IMR-90 (cell line): ENCODE measurements at regions not wholly inside any gene's neighbourhood (a gene's known extent, or its start where the extent isn't known, plus 50 kb on each side); places are given as distances from the start of the nearest gene placed in this dataset.

Source experiments
- ATAC-seq: fragments of 200-7000 bp; cut with Tn5 transposase; 2 replicates; pipeline ENCODE4 v1.9.1; 2020; ENCODE audit warnings: low read depth, mild to moderate bottlenecking, moderate library complexity
- BruUV-seq: library from RNA; stranded (reverse); fragments of 400-500 nt; replicated peaks from 2 replicates; lab custom pipeline; 2021; lab: Mats Ljungman, UMichigan
- CTCF ChIA-PET: fragments of 300-600 bp; formaldehyde crosslinking; extraction: SDS; loops from one replicate; lab custom pipeline; 2021; ENCODE audit warnings: antibody characterized with exemption; lab: Yijun Ruan, JAX
- POLR2A ChIA-PET: fragments of 300-600 bp; sonication (Branson Sonifier 250); formaldehyde crosslinking; loops from one replicate; lab custom pipeline; 2022; ENCODE audit warnings: antibody characterized with exemption; ENCODE audit not compliant: unreplicated experiment; lab: Charles Lee
- DNase-seq: peaks from one replicate; pipeline ENCODE4 v3.0.0; 2013
- H2AFZ ChIP-seq: replicated peaks from 2 replicates; pipeline ENCODE3; 2013; ENCODE audit warnings: low read length, mild to moderate bottlenecking; ENCODE audit not compliant: poor library complexity
- H2AK5ac ChIP-seq: 2 replicates; pipeline ENCODE4 v1.6.1; 2013; ENCODE audit warnings: low read depth, low read length, inconsistent platforms
- H2AK9ac ChIP-seq: replicated peaks from 2 replicates; pipeline ENCODE3; 2013; ENCODE audit warnings: mild to moderate bottlenecking, low read depth, low read length, moderate library complexity; ENCODE audit not compliant: poor library complexity
- H2BK120ac ChIP-seq: 2 replicates; pipeline ENCODE4 v1.6.1; 2013; ENCODE audit warnings: low read depth, low read length, inconsistent platforms
- H2BK15ac ChIP-seq: 3 replicates; pipeline ENCODE4 v1.6.1; 2013; ENCODE audit warnings: low read depth, low read length, inconsistent platforms
- H2BK20ac ChIP-seq: 2 replicates; pipeline ENCODE4 v1.6.1; 2013; ENCODE audit warnings: low read depth, mild to moderate bottlenecking, inconsistent platforms, low read length, moderate library complexity
- H2BK5ac ChIP-seq: 2 replicates; pipeline ENCODE4 v1.6.1; 2013; ENCODE audit warnings: mild to moderate bottlenecking, low read depth, low read length, inconsistent platforms; ENCODE audit not compliant: poor library complexity, severe bottlenecking
- H3K14ac ChIP-seq: replicated peaks from 2 replicates; pipeline ENCODE4 v1.6.1; 2013; ENCODE audit warnings: low read depth, low read length, inconsistent platforms
- H3K18ac ChIP-seq: 2 replicates; pipeline ENCODE4 v1.6.1; 2013; ENCODE audit warnings: low read depth, low read length, control low read depth
- H3K23ac ChIP-seq: 2 replicates; pipeline ENCODE4 v1.6.1; 2013; ENCODE audit warnings: low read depth, low read length, inconsistent platforms
- H3K27ac ChIP-seq: 2 replicates; pipeline ENCODE4 v1.5.1; 2013; ENCODE audit warnings: mild to moderate bottlenecking, control low read depth, low read length; ENCODE audit not compliant: insufficient read depth
- H3K27me3 ChIP-seq: 2 replicates; pipeline ENCODE4 v1.6.1; 2013; ENCODE audit warnings: low read length; ENCODE audit not compliant: control insufficient read depth, insufficient read depth
- H3K36me3 ChIP-seq: 2 replicates; pipeline ENCODE4 v1.6.1; 2013; ENCODE audit warnings: low read length, mixed read lengths; ENCODE audit not compliant: control insufficient read depth, insufficient read depth
- H3K4ac ChIP-seq: 2 replicates; pipeline ENCODE4 v1.6.1; 2013; ENCODE audit warnings: low read depth, low read length, inconsistent platforms
- H3K4me1 ChIP-seq: 2 replicates; pipeline ENCODE4 v1.6.1; 2013; ENCODE audit warnings: low read length, mixed read lengths; ENCODE audit not compliant: control insufficient read depth, insufficient read depth
- H3K4me2 ChIP-seq: 2 replicates; pipeline ENCODE4 v1.6.1; 2013; ENCODE audit warnings: low read depth, mild to moderate bottlenecking, control low read depth, low read length, moderate library complexity
- H3K4me3 ChIP-seq: 2 replicates; pipeline ENCODE4 v1.5.1; 2013; ENCODE audit warnings: low read depth, mild to moderate bottlenecking, control low read depth, low read length, moderate library complexity; ENCODE audit not compliant: insufficient read depth
- H3K56ac ChIP-seq: 2 replicates; pipeline ENCODE4 v1.6.1; 2013; ENCODE audit warnings: low read length, inconsistent platforms; ENCODE audit not compliant: insufficient read depth; ENCODE audit errors: extremely low read depth
- H3K79me1 ChIP-seq, 2 experiments: 2 replicates each; pipeline ENCODE4 v1.6.1; 2013; ENCODE audit warnings: low read length in 2 of 2, inconsistent platforms in 1 of 2, low read depth in 1 of 2
- H3K9ac ChIP-seq: 2 replicates; pipeline ENCODE4 v1.6.1; 2013; ENCODE audit warnings: low read depth, low read length, control low read depth
- H3K9me1 ChIP-seq: 2 replicates; pipeline ENCODE4 v1.6.1; 2013; ENCODE audit warnings: low read length, inconsistent platforms; ENCODE audit not compliant: insufficient read depth
- H3K9me3 ChIP-seq: 2 replicates; pipeline ENCODE4 v1.6.1; 2013; ENCODE audit warnings: low read length; ENCODE audit not compliant: control insufficient read depth, insufficient read depth
- H4K20me1 ChIP-seq: 2 replicates; pipeline ENCODE4 v1.6.1; 2013; ENCODE audit warnings: low read length, inconsistent platforms; ENCODE audit not compliant: insufficient read depth
- H4K5ac ChIP-seq: 2 replicates; pipeline ENCODE4 v1.6.1; 2013; ENCODE audit warnings: mild to moderate bottlenecking, low read depth, low read length, control low read depth
- H4K8ac ChIP-seq, 2 experiments: 2 replicates each; pipeline ENCODE4 v1.6.1; 2013; ENCODE audit warnings: low read depth in 2 of 2, low read length in 2 of 2, control low read depth in 1 of 2, inconsistent platforms in 1 of 2
- H4K91ac ChIP-seq: 2 replicates; pipeline ENCODE4 v1.6.1; 2013; ENCODE audit warnings: low read depth, low read length, inconsistent platforms; ENCODE audit not compliant: insufficient read depth
- BHLHE40 ChIP-seq: fragments of 150-350 bp; IDR thresholded peaks from 2 replicates; pipeline ENCODE4 v1.6.1; 2016; ENCODE audit warnings: mild to moderate bottlenecking, low read depth, low read length
- CEBPB ChIP-seq: IDR thresholded peaks from 2 replicates; pipeline ENCODE4 v1.6.1; 2012; ENCODE audit warnings: low read depth, low read length, improper control_type of control experiment
- CHD1 ChIP-seq: IDR thresholded peaks from 2 replicates; pipeline ENCODE4 v1.6.1; 2012; ENCODE audit warnings: low read depth, low read length, improper control_type of control experiment
- CTCF ChIP-seq: conservative IDR thresholded peaks from 2 replicates; pipeline ENCODE4 v1.5.1; 2012; ENCODE audit warnings: mild to moderate bottlenecking, low read depth, low read length, improper control_type of control experiment
- ELK1 ChIP-seq: fragments of 150-350 bp; IDR thresholded peaks from 2 replicates; pipeline ENCODE4 v1.6.1; 2016; ENCODE audit warnings: low read depth, mild to moderate bottlenecking, low read length, moderate library complexity, borderline replicate concordance
- MAFK ChIP-seq: IDR thresholded peaks from 2 replicates; pipeline ENCODE4 v1.6.1; 2012; ENCODE audit warnings: low read depth, low read length, improper control_type of control experiment
- MAZ ChIP-seq: IDR thresholded peaks from 2 replicates; pipeline ENCODE4 v1.6.1; 2012; ENCODE audit warnings: low read depth, mild to moderate bottlenecking, low read length, improper control_type of control experiment, moderate library complexity, borderline replicate concordance
- MXI1 ChIP-seq: IDR thresholded peaks from 2 replicates; pipeline ENCODE4 v1.6.1; 2012; ENCODE audit warnings: low read depth, mild to moderate bottlenecking, low read length, moderate library complexity, borderline replicate concordance
- NFE2L2 ChIP-seq: fragments of 150-350 bp; IDR thresholded peaks from 2 replicates; pipeline ENCODE4 v1.6.1; 2016; ENCODE audit warnings: low read depth, mild to moderate bottlenecking, low read length
- POLR2A ChIP-seq: IDR thresholded peaks from 2 replicates; pipeline ENCODE4 v1.6.1; 2012; ENCODE audit warnings: mild to moderate bottlenecking, low read depth, low read length
- RAD21 ChIP-seq: IDR thresholded peaks from 2 replicates; pipeline ENCODE4 v1.6.1; 2012; ENCODE audit warnings: low read length, improper control_type of control experiment
- RCOR1 ChIP-seq: IDR thresholded peaks from 2 replicates; pipeline ENCODE4 v1.6.1; 2012; ENCODE audit warnings: mild to moderate bottlenecking, low read length, improper control_type of control experiment; ENCODE audit not compliant: insufficient replicate concordance
- RFX5 ChIP-seq: IDR thresholded peaks from 2 replicates; pipeline ENCODE4 v1.8.0; 2012; ENCODE audit warnings: low read depth, mild to moderate bottlenecking, low read length, moderate library complexity
- SMC3 ChIP-seq: fragments of 150-350 bp; IDR thresholded peaks from 2 replicates; pipeline ENCODE4 v1.6.1; 2016; ENCODE audit warnings: low read depth, mild to moderate bottlenecking, antibody characterized with exemption, low read length, moderate library complexity
- USF2 ChIP-seq: fragments of 150-350 bp; IDR thresholded peaks from 2 replicates; pipeline ENCODE4 v1.6.1; 2017; ENCODE audit warnings: mild to moderate bottlenecking, antibody characterized with exemption, low read length, low read depth
- WGBS, 2 experiments: methylation state at CpG; one replicate each; pipeline versions ENCODE4 v1.1.5 to v1.1.7; 2013; ENCODE audit warnings: missing lambda C conversion rate in 2 of 2; ENCODE audit not compliant: insufficient read length in 1 of 2; ENCODE audit errors: extremely low coverage in 2 of 2; 5-methylcytosine and 5-hydroxymethylcytosine counted together
- dilution Hi-C: fragments of 300-500 bp; cut with HindIII; formaldehyde crosslinking; loops from one replicate; pipeline ENCODE4 v1.14.3; 2018; ENCODE audit warnings: low sequenced_read_pairs; ENCODE audit not compliant: unreplicated experiment
- in situ Hi-C: fragments of 300-500 bp; cut with MboI; formaldehyde crosslinking; loops from 3 replicates; pipeline ENCODE4 v1.14.3; 2019; ENCODE audit warnings: low sequenced_read_pairs, inconsistent platforms, mixed read lengths
- intact Hi-C: fragments of 100-400 bp; cut with micrococcal nuclease; formaldehyde crosslinking; loops from 2 replicates; pipeline ENCODE4 v1.10.0; 2022

- Histone ChIP-seq H3K18ac (no peak overlapping the region), H2AK9ac (no peak overlapping the region), H3K79me1 (no peaks in the 10 kb centered on the region), H3K4me3 (no peak overlapping the region), H3K9me1 (no peaks in the 10 kb centered on the region; the same call in 1 of the 2 replicates), H4K91ac (no peak overlapping the region), H3K4me1 (peaks cover 2% of the 10 kb centered on the region; the same call in 1 of the 2 replicates), H2AFZ (no peak overlapping the region), H3K27me3 (no peaks in the 10 kb centered on the region), H3K4ac (no peak overlapping the region), H3K56ac (no peak overlapping the region), H2BK20ac (no peak overlapping the region), H3K4me2 (no peak overlapping the region), H3K9ac (no peak overlapping the region), H2BK5ac (no peak overlapping the region), H3K14ac (no peak overlapping the region), H3K23ac (no peak overlapping the region), H3K27ac (no peak overlapping the region), H3K9me3 (no peaks in the 10 kb centered on the region), H4K8ac (no peak overlapping the region), H4K20me1 (no peaks in the 10 kb centered on the region), H2AK5ac (no peak overlapping the region), H4K5ac (no peak overlapping the region), H2BK120ac (no peak overlapping the region), H3K36me3 (peaks cover 13% of the 10 kb centered on the region), H2BK15ac (no peak overlapping the region)
- WGBS, 2 experiments = no CpG with 5 or more reads among the region's 3 CpGs
- TF ChIP-seq USF2 = no peak
- TF ChIP-seq CEBPB = no peak
- TF ChIP-seq RCOR1 = no peak
- no peak for TF ChIP-seq MAZ
- TF ChIP-seq NFE2L2 = no peak
- no peak for TF ChIP-seq MAFK
- no peak for TF ChIP-seq ELK1
- no peak for TF ChIP-seq RAD21
- TF ChIP-seq CTCF = no peak
- TF ChIP-seq POLR2A = no peak
- no peak for TF ChIP-seq SMC3
- no peak for TF ChIP-seq CHD1
- no peak for TF ChIP-seq RFX5
- TF ChIP-seq BHLHE40 = no peak
- no peak for TF ChIP-seq MXI1
- dilution Hi-C loops (no loop called here), intact Hi-C loops (no loop called here), in situ Hi-C loops (no loop called here)
- POLR2A ChIA-PET = no interaction called here
- DNase-seq = no peak
- CTCF ChIA-PET = no interaction called here
- no peak for ATAC-seq
- BruUV-seq = no TSS peak
Observed at GRCh38 chr4:125482822-125483221, 168.1 kb downstream of the FAT4 start.
